Endodermal cell (in vitro differentiated cells): ENCODE measurements at regions not wholly inside any gene's neighbourhood (a gene's known extent, or its start where the extent isn't known, plus 50 kb on each side); places are given as distances from the start of the nearest gene placed in this dataset.

ENCODE experiments used
- DNase-seq: peaks from one replicate; pipeline ENCODE4 v3.0.0-alpha.2; 2017
- H3K27ac ChIP-seq: 2 replicates; pipeline ENCODE4 v1.5.1; 2013; ENCODE audit warnings: mild to moderate bottlenecking, low read depth, low read length, moderate library complexity
- H3K27me3 ChIP-seq: 2 replicates; pipeline ENCODE4 v1.6.1; 2013; ENCODE audit warnings: mild to moderate bottlenecking, low read length, moderate library complexity; ENCODE audit not compliant: insufficient read depth, control insufficient read depth, poor library complexity, severe bottlenecking
- H3K36me3 ChIP-seq: 2 replicates; pipeline ENCODE4 v1.7.0; 2013; ENCODE audit warnings: mild to moderate bottlenecking, low read length, moderate library complexity; ENCODE audit not compliant: control insufficient read depth, insufficient read depth
- H3K4me1 ChIP-seq: one replicate; pipeline ENCODE4 v1.7.0; 2013; ENCODE audit warnings: low read length; ENCODE audit not compliant: control insufficient read depth, insufficient read depth
- H3K4me3 ChIP-seq: 2 replicates; pipeline ENCODE4 v1.5.1; 2013; ENCODE audit warnings: mild to moderate bottlenecking, low read length, moderate library complexity
- H3K9ac ChIP-seq: 2 replicates; pipeline ENCODE4 v1.6.1; 2013; ENCODE audit warnings: mild to moderate bottlenecking, low read length, moderate library complexity; ENCODE audit not compliant: poor library complexity, severe bottlenecking; ENCODE audit errors: extremely low read depth
- H3K9me3 ChIP-seq: 2 replicates; pipeline ENCODE4 v1.6.1; 2013; ENCODE audit warnings: mild to moderate bottlenecking, low read length, moderate library complexity; ENCODE audit not compliant: control insufficient read depth
- H3K27ac Mint-ChIP-seq: 2 replicates; pipeline ENCODE4 v1.8.0; 2020; ENCODE audit warnings: mixed read lengths
- H3K27me3 Mint-ChIP-seq: 2 replicates; pipeline ENCODE4 v1.8.0; 2021; ENCODE audit warnings: mild to moderate bottlenecking, mixed read lengths; ENCODE audit not compliant: insufficient read depth
- H3K36me3 Mint-ChIP-seq: 2 replicates; pipeline ENCODE4 v1.8.0; 2020; ENCODE audit warnings: low read depth, mixed read lengths
- H3K4me1 Mint-ChIP-seq: 2 replicates; pipeline ENCODE4 v1.8.0; 2020; ENCODE audit warnings: mixed read lengths
- H3K4me3 Mint-ChIP-seq: 2 replicates; pipeline ENCODE4 v1.8.0; 2020; ENCODE audit warnings: mild to moderate bottlenecking, moderate library complexity, mixed read lengths
- H3K9me3 Mint-ChIP-seq: 2 replicates; pipeline ENCODE4 v1.8.0; 2020; ENCODE audit warnings: mild to moderate bottlenecking, mixed read lengths
- WGBS, 2 experiments: methylation state at CpG; one replicate each; pipeline versions ENCODE4 v1.1.5 to v1.1.7; 2013; ENCODE audit warnings: missing lambda C conversion rate in 2 of 2, mixed read lengths in 1 of 2; ENCODE audit not compliant: insufficient coverage in 1 of 2, insufficient read length in 1 of 2; 5-methylcytosine and 5-hydroxymethylcytosine counted together
- TF ChIP-seq, protein P1 (sequence below): fragments of 200-600 bp; sonication (generic); conservative IDR thresholded peaks from 2 replicates; pipeline ENCODE4 v1.5.0; 2021; ENCODE audit warnings: antibody characterized with exemption, mild to moderate bottlenecking

- no peak overlapping the region for H3K4me3 Mint-ChIP-seq
- Histone ChIP-seq H3K4me3 (no peak overlapping the region), H3K27me3 (no peaks in the 10 kb centered on the region), H3K27ac (no peak overlapping the region), H3K36me3 (no peaks in the 10 kb centered on the region), H3K9ac (no peak overlapping the region), H3K4me1 (peaks cover 3% of the 10 kb centered on the region), H3K9me3 (no peaks in the 10 kb centered on the region)
- H3K27ac Mint-ChIP-seq = no peak overlapping the region
- TF ChIP-seq, protein P1, sequence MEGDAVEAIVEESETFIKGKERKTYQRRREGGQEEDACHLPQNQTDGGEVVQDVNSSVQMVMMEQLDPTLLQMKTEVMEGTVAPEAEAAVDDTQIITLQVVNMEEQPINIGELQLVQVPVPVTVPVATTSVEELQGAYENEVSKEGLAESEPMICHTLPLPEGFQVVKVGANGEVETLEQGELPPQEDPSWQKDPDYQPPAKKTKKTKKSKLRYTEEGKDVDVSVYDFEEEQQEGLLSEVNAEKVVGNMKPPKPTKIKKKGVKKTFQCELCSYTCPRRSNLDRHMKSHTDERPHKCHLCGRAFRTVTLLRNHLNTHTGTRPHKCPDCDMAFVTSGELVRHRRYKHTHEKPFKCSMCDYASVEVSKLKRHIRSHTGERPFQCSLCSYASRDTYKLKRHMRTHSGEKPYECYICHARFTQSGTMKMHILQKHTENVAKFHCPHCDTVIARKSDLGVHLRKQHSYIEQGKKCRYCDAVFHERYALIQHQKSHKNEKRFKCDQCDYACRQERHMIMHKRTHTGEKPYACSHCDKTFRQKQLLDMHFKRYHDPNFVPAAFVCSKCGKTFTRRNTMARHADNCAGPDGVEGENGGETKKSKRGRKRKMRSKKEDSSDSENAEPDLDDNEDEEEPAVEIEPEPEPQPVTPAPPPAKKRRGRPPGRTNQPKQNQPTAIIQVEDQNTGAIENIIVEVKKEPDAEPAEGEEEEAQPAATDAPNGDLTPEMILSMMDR = peak; percentile 17
- peaks cover 5% of the 10 kb centered on the region for H3K27me3 Mint-ChIP-seq
- H3K36me3 Mint-ChIP-seq = no peaks in the 10 kb centered on the region
- no peaks in the 10 kb centered on the region for H3K9me3 Mint-ChIP-seq
- peak; percentile 73 for DNase-seq
- WGBS, 2 experiments = 77 to 87% methylated on average over 4 to 7 of the region's 7 CpGs
- peaks cover 35% of the 10 kb centered on the region for H3K4me1 Mint-ChIP-seq
These were observed 147.6 kb downstream of the CYP26B1 start for GRCh38 chr2:72000110-72000509.

DNA sequence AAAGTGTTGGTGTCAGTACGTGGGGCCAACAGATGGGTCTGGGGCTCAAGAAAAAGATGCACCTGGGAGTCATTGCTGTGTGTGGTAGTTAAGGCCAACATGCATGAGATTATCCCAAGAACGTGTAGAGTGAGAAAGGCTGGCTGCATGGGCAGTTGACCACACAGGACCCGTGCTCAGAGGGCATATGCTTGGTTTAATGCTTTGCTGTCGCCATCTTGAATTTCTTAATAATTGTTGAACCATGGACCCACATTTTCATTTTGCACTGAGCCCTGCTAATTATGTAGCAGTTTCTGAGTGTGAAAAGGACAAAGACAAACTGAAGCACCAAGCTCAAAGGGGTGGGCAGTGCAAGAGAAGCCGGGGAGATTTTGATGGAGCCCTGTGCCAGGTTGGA lies 148.1 kb downstream of the CYP26B1 start:
- 90 to 92% methylated on average over 5 of the region's 5 CpGs for WGBS, 2 experiments
- Mint-ChIP-seq H3K36me3 (no peaks in the 10 kb centered on the region), H3K27ac (no peak overlapping the region), H3K4me1 (peaks cover 30% of the 10 kb centered on the region), H3K27me3 (peaks cover 5% of the 10 kb centered on the region), H3K4me3 (no peak overlapping the region), H3K9me3 (no peaks in the 10 kb centered on the region)
- no peaks in the 10 kb centered on the region for H3K36me3 ChIP-seq
- no peak overlapping the region for H3K9ac ChIP-seq
- no peaks in the 10 kb centered on the region for H3K27me3 ChIP-seq
- no peak for DNase-seq
- TF ChIP-seq, protein P1 = no peak
- no peak overlapping the region for H3K4me3 ChIP-seq
- no peaks in the 10 kb centered on the region for H3K9me3 ChIP-seq
- no peak overlapping the region for H3K27ac ChIP-seq
- peaks cover 3% of the 10 kb centered on the region for H3K4me1 ChIP-seq

DNA sequence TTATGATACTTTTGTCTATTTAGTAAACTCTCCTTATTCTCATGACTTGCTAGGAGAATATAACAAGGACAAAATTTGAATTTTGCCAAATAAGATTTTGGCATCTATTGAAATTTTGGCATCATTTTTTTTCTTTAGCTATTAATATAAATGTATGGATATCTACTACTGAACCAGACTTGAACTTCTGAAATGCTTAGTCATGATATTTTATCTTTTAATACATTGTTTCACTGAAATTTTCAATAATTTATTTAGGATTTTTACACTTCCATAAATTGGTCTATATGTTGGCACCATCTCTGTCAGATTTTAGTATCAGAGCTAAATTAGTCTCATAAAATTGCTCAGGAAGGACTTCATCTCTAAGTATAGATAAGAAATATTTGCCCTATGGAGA lies 149.8 kb downstream of the CYP26B1 start:
- no peaks in the 10 kb centered on the region for H3K27me3 Mint-ChIP-seq
- H3K9me3 Mint-ChIP-seq = no peaks in the 10 kb centered on the region
- Histone ChIP-seq H3K27me3 (no peaks in the 10 kb centered on the region), H3K36me3 (no peaks in the 10 kb centered on the region), H3K4me1 (peaks cover 3% of the 10 kb centered on the region), H3K9me3 (no peaks in the 10 kb centered on the region), H3K4me3 (no peak overlapping the region), H3K27ac (no peak overlapping the region), H3K9ac (no peak overlapping the region)
- no peaks in the 10 kb centered on the region for H3K36me3 Mint-ChIP-seq
- peaks cover 25% of the 10 kb centered on the region for H3K4me1 Mint-ChIP-seq
- no peak overlapping the region for H3K27ac Mint-ChIP-seq
- TF ChIP-seq, protein P1 = no peak
- DNase-seq = no peak
- H3K4me3 Mint-ChIP-seq = no peak overlapping the region
